ENCODE measurements at regions not wholly inside any gene's neighbourhood (a gene's known extent, or its start where the extent isn't known, plus 50 kb on each side); places are given as distances from the start of the nearest gene placed in this dataset.

DNA sequence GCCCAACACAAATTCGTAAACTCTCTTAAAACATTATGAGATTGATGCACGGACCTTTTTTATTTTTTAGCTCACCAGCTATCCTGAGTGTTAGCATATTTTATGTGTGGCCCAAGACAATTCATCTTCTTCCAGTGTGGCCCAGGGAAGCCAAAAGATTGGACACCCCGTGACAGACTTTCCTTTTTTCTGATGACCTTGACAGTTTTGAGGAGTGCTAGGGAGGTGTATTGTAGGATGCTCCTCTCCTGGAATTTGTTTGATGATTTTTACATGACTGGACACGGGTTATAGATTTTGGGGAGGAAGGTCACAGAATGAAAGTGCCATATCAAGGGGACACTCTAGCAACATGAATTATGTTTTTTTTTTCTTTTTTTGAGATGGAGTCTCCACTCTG lies 69.3 kb upstream of the FANCC start:
- no peak for TF ChIP-seq CTCF (IDR thresholded peaks at IDR 0.05)
- TF ChIP-seq POLR2A (IDR thresholded peaks at IDR 0.05) = no peak
- TF ChIP-seq POLR2AphosphoS5 (IDR thresholded peaks at IDR 0.05) = no peak
- TF ChIP-seq EP300 (IDR thresholded peaks at IDR 0.05; ENCODE audit: low read depth) = no peak

Measured in transverse colon (tissue), 4 donors.